HG02981 (cell line): ENCODE measurements at regions not wholly inside any gene's neighbourhood (a gene's known extent, or its start where the extent isn't known, plus 50 kb on each side); places are given as distances from the start of the nearest gene placed in this dataset.

Experiments used
- ATAC-seq: cut with Tn5 transposase; IDR thresholded peaks from one replicate; pipeline ENCODE4 v1.9.1; 2021; ENCODE audit warnings: mild to moderate bottlenecking, moderate library complexity; ENCODE audit not compliant: unreplicated experiment

- no peak for ATAC-seq
These were observed 127.8 kb downstream of the INHBB start for GRCh38 chr2:120473522-120474271.

DNA sequence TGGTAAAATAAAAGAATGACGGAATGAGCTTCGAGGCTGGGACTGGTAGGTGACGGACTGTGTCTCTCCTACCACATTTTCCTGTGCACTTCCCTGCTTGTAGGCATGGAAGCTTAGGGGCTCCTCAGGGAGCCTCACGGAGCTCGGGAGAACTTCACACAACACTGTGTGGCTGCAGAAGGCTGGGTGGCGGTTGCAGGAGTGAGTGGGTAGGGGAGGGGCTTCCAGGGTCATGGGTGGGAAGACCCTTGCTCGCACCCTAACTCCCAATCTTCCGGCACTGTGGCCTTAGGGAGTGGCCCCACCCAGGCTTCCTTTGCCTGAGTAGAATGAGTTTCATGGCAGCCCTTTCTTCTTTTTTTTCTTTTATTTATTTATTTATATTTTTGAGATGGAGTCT lies 128.6 kb downstream of the INHBB start:
- no peak for ATAC-seq

DNA sequence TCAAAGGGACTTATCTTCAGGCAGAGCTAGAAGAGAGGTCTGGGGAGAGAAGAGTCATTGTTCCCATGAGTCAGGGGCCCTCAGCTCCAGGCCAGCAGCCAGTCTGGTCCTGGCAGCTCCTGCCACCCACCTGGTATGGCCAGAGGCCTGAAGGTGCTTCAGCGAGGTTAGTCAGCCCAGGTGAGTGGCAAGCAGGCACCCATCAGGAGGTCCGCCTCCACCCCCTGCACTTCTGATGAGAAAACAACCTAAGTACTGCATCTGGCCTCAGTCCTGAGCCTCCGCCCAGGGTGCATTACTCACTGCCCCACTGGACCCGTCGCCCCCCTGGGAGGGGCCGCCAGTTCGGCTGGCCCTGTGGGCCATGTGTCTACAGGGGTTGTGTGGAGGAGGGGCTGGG lies 130.2 kb downstream of the INHBB start:
- ATAC-seq, result no peak

GRCh38 chr2:120477198-120477597 lies 131.3 kb downstream of the INHBB start:
- ATAC-seq, result no peak

DNA sequence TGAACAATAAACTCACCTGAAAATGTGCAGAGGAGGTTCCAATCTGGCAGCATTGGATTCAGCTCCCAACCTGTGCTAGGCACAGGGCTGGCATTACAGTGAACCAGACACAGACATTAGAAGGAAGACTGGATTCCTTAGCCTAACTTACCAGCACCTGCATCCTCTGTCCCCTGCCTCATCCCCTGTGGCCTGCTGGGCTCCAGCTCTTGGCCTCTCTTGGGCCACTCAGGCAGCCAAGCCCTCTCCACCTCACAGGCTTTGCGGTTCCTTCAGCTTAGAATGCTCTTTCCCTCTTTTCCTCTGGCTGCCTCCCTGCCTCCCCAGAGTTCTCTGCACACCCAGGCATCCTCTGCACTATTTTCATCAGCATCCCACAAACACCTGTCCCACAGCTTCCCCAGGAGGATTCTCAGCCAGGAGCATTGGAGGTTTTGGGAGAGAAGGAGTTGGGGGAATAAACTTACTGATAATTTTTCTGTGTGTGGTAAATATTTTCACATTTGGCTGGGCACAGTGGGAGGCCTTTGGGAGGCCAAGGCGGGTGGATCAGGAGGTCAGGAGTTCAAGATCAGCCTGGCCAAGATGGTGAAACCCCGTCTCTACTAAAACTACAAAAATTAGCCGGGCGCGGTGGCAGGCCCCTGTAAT lies 132.0 kb downstream of the INHBB start:
- no peak for ATAC-seq

GRCh38 chr2:120480346-120480902 lies 134.5 kb downstream of the INHBB start:
- ATAC-seq, result no peak

DNA sequence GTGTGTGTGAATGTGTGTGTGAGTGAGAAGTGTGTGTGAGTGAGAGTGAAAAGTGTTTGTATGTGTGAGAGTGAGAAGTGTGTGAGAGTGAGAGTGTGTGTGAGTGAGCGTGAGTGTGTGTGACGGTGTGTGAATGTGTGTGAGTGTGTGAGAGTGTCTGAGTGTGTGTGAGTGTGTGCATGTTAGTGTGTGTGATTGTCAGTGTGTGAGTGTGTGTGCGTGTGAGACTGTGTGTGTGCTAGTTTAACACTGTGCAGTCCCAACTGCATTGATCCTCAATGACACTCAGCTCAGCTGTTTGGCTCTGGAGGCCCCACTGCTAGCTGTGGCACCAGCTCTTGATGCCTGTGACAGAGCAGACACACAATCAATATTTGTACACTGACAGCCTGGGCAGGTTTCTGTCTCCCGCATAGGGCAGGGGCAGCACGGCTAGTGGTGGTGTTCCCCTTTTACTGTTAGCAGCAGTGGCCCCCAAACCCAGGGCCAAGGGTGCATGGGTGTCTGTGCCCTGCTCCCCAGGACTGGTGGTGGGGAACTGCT lies 135.0 kb downstream of the INHBB start:
- ATAC-seq, result no peak

- ATAC-seq, result no peak
These were observed 135.7 kb downstream of the INHBB start for GRCh38 chr2:120481446-120482194.

- ATAC-seq, result no peak
These were observed 136.4 kb downstream of the INHBB start for GRCh38 chr2:120482334-120482733.

- ATAC-seq, result no peak
These were observed 137.4 kb downstream of the INHBB start for GRCh38 chr2:120483355-120483754.

- no peak for ATAC-seq
These were observed 139.2 kb downstream of the INHBB start for GRCh38 chr2:120485096-120485495.

DNA sequence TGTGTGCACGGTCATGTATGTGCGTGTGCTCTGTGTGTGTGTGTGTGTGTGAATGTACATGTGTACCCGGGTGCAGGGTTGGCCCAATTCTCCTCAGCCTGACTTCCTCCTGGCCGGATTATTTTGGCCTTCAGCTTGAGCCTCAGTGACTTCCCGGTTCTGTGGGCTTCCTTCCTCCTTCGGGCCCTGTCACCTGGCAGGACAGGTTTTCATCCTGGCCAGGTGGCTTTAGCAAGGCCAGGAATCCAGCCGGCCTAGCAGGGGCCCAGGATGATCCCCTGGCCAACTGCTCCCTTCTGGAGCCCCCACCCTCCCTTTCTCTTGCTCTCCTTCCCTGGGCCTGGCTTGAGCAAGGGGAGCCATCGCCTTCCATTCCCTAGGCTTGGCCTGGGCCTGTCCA lies 140.5 kb downstream of the INHBB start:
- ATAC-seq, result no peak

DNA sequence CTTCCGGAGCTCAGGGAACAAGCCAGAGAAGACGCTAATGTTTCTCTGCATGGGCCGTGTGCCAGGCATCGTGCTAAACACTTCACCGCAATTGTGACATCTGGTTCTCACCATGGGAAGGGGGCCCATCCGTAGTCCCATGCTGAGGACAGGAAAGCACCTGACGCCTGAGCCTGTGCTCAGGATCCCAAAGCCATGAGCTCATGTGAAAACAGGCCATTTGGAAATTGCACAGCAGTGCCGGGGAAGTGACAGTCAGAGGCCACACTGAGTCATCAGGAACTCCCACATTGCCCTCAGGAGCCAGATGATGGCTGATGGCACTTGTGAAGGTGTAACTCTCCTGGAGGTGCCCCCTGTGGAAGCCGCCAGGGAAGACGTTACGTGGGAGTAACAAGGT lies 141.0 kb downstream of the INHBB start:
- no peak for ATAC-seq

GRCh38 chr2:120488531-120488930 lies 142.6 kb downstream of the INHBB start:
- ATAC-seq, result no peak

DNA sequence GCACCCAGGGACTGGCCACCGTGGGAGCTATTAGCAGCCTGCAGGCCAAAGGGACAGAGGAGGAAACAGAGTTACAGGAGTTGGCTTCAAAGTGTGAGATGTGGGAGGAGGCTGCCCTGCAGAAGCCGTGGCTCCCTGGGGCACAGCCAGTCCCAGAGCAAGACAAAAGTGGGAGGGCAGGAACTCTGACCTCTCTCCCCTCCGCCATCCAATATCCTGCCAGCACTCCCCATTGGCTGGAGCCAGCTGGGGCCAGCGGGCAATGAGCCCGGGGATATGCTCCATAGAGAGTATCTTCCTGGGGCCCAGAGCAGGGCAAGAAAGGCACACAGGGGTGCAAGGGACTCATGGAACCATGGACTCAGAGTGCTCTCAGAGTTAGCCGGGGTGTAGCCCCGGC lies 143.1 kb downstream of the INHBB start:
- no peak for ATAC-seq

- no peak for ATAC-seq
These were observed 144.3 kb downstream of the INHBB start for GRCh38 chr2:120490091-120490798.

GRCh38 chr2:120491111-120491625 lies 145.2 kb downstream of the INHBB start:
- ATAC-seq, result no peak

- ATAC-seq, result no peak
These were observed 147.3 kb downstream of the INHBB start for GRCh38 chr2:120493231-120493630.

DNA sequence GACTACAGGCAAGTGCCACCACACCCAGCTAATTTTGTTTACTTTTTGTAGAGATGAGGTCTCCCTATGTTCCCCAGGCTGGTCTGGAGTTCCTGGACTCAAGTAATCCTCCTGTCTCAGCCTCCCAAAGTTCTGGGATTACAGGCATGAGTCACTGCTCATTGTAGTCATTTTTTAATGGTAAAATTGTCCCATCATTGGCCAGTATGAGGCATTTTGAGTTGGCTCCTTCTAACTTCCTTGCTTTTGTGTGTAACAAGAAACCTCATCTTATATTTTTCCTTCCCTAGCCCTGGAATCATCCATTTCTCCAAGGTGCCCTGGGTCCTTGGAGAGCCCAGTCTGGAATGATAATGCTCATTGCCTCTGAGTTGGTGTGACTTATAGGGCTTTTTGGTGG lies 148.5 kb downstream of the INHBB start:
- no peak for ATAC-seq

GRCh38 chr2:120495586-120495985 lies 149.7 kb downstream of the INHBB start:
- ATAC-seq, result no peak

GRCh38 chr2:120496235-120496634 lies 150.3 kb downstream of the INHBB start:
- ATAC-seq, result no peak
